Heart left ventricle (tissue), 16 donors: ENCODE measurements at regions not wholly inside any gene's neighbourhood (a gene's known extent, or its start where the extent isn't known, plus 50 kb on each side); places are given as distances from the start of the nearest gene placed in this dataset.
"Not testable (repeated sequence)": the region's sequence is repeated elsewhere in the genome, so short reads cannot be mapped to it uniquely, and the experiment has no call there.

Experiments
- ATAC-seq, 4 donors: fragments of 200-7000 bp; cut with Tn5 transposase; one replicate each; pipeline ENCODE4 v1.9.1; 2020 to 2022; ENCODE audit warnings: moderate library complexity in 4 of 4, mild to moderate bottlenecking in 3 of 4, moderate number of reproducible peaks in 1 of 4
- DNase-seq, 5 donors: peaks; one replicate each; pipeline ENCODE4 v3.0.0-alpha.2; 2020
- H3K27ac ChIP-seq, 12 donors: fragments of 200-600 bp; sonication (generic) in 4 of 12; one replicate each; pipeline versions ENCODE4 v1.5.0 to v1.8.0; 2016 to 2022; ENCODE audit warnings: mild to moderate bottlenecking in 2 of 12
- H3K27me3 ChIP-seq, 9 donors: fragments of 200-600 bp; sonication (generic) in 2 of 9; one replicate each; pipeline versions ENCODE4 v1.5.1 to v1.8.0; 2016 to 2022; ENCODE audit warnings: mild to moderate bottlenecking in 3 of 9
- H3K36me3 ChIP-seq, 9 donors: fragments of 200-600 bp; sonication (generic) in 2 of 9; one replicate each; pipeline versions ENCODE4 v1.5.0 to v1.8.0; 2018 to 2022; ENCODE audit warnings: mild to moderate bottlenecking in 2 of 9
- H3K4me1 ChIP-seq, 12 donors: fragments of 200-600 bp; sonication (generic) in 4 of 12; one replicate each; pipeline versions ENCODE4 v1.5.0 to v1.8.0; 2016 to 2022; ENCODE audit warnings: mild to moderate bottlenecking in 3 of 12
- H3K4me3 ChIP-seq, 12 donors: fragments of 200-600 bp; sonication (generic) in 4 of 12; one replicate each; pipeline versions ENCODE4 v1.5.0 to v1.8.0; 2017 to 2022; ENCODE audit warnings: mild to moderate bottlenecking in 9 of 12, moderate library complexity in 4 of 12
- H3K9me3 ChIP-seq, 12 donors: fragments of 200-600 bp; sonication (generic) in 4 of 12; one replicate each; pipeline versions ENCODE4 v1.5.0 to v1.8.0; 2016 to 2022; ENCODE audit warnings: mild to moderate bottlenecking in 1 of 12
- WGBS, 4 donors: extraction: QIAGEN DNeasy Blood & Tissue Kit in 2 of 4; methylation state at CpG; one replicate each; pipeline versions ENCODE4 v1.1.5 to v1.1.7; 2013 to 2018; 5-methylcytosine and 5-hydroxymethylcytosine counted together
- intact Hi-C, 10 donors: fragments of 100-400 bp; cut with DNase I; formaldehyde crosslinking; loops; one replicate each; pipeline versions ENCODE4 v1.11.1 to v1.14.2; 2022
- donor health status: ischemic (EF 13 %, LVEDD 7.1; RV severe dilation, severe dysfunction).
- donor health status: healthy with polysubstance abuse.
- donor health status: DM: no; HTN: yes; CAD: no.
- donor health status: DM: no; HTN: no; CAD: no.
- donor health status: ischemic (EF 25% LVEDD 6.9; RV normal size, moderate dysfunction).
- donor health status: ischemic (EF 25% LVEDD 5.7; RV mildly dilated, moderate dysfunction).
- donor health status: healthy.
- donor health status: DM: yes; HTN: yes; CAD: no.
- donor health status: ischemic (EF 35%, LVEDD 5.7; RV mildly dilated, moderate dysfunction).
- donor health status: nonischemic (EF 11% LVEDD 7.7; RV severe dilation, severe dysfunction).
- donor health status: DM: yes; HTN: yes; CAD: no.
- donor health status: PGD.
- donor health status: ischemic (EF 29% LVEDD 5.4; RV normal size, mild dysfunction).
- donor health status: nonischemic (EF 23%, LVEDD 6.1; RV moderate dilation, normal function).

- H3K27ac ChIP-seq, intact Hi-C loops, ATAC-seq, H3K27me3 ChIP-seq, DNase-seq, H3K4me3 ChIP-seq, H3K36me3 ChIP-seq: not testable (repeated sequence)
- 94 to 96% (median 95%) methylated on average over 16 of the region's 16 CpGs for WGBS, 4 donors
- Histone ChIP-seq H3K9me3 (peaks cover 0 to 12% (median 0%) of the 10 kb centered on the region in 12 donors), H3K4me1 (peaks cover 0 to 15% (median 0%) of the 10 kb centered on the region in 12 donors)
These were observed 186.9 kb downstream of the NPIPB11 start for GRCh38 chr16:29219562-29219961.

GRCh38 chr16:29218649-29219048 is 187.9 kb downstream of the NPIPB11 start:
- Histone ChIP-seq H3K4me1 (peaks cover 0 to 15% (median 0%) of the 10 kb centered on the region in 12 donors), H3K9me3 (peaks cover 0 to 12% (median 0%) of the 10 kb centered on the region in 12 donors)
- ATAC-seq, H3K27me3 ChIP-seq, H3K36me3 ChIP-seq, H3K27ac ChIP-seq, H3K4me3 ChIP-seq, intact Hi-C loops: not testable (repeated sequence)
- WGBS, 4 donors: 93 to 97% (median 95%) methylated on average over 7 to 26 of the region's 26 CpGs
- peak in 1 of 5 donors; percentile 10 for DNase-seq

- intact Hi-C loops, H3K27me3 ChIP-seq, H3K4me3 ChIP-seq, H3K27ac ChIP-seq, H3K36me3 ChIP-seq, ATAC-seq: not testable (repeated sequence)
- Histone ChIP-seq H3K9me3 (peaks cover 0 to 12% (median 0%) of the 10 kb centered on the region in 12 donors), H3K4me1 (peaks cover 0 to 15% (median 0%) of the 10 kb centered on the region in 12 donors)
- WGBS, 4 donors: 92 to 95% (median 94%) methylated on average over 9 to 11 of the region's 16 CpGs; no CpG with 5 or more reads in 1 of the 4 donors
- peak in 1 of 5 donors; percentile 12 for DNase-seq
These were observed 188.3 kb downstream of the NPIPB11 start for GRCh38 chr16:29218171-29218570.

GRCh38 chr16:29217752-29218126 is 188.8 kb downstream of the NPIPB11 start:
- H3K36me3 ChIP-seq, H3K27me3 ChIP-seq, ATAC-seq, intact Hi-C loops, H3K4me3 ChIP-seq, H3K27ac ChIP-seq: not testable (repeated sequence)
- Histone ChIP-seq H3K4me1 (peaks cover 0 to 15% (median 0%) of the 10 kb centered on the region in 12 donors), H3K9me3 (peaks cover 0 to 12% (median 0%) of the 10 kb centered on the region in 12 donors)
- peak in 1 of 5 donors; percentile 7 for DNase-seq
- WGBS, 4 donors: 88 to 91% (median 91%) methylated on average over 13 to 16 of the region's 16 CpGs

GRCh38 chr16:29217104-29217751 is 189.3 kb downstream of the NPIPB11 start:
- WGBS, 4 donors: 90 to 92% (median 91%) methylated on average over 22 of the region's 22 CpGs
- H3K27ac ChIP-seq, H3K4me3 ChIP-seq, intact Hi-C loops, H3K36me3 ChIP-seq, H3K27me3 ChIP-seq, ATAC-seq: not testable (repeated sequence)
- peaks cover 0 to 12% (median 0%) of the 10 kb centered on the region in 12 donors for H3K9me3 ChIP-seq
- H3K4me1 ChIP-seq: peaks cover 0 to 15% (median 0%) of the 10 kb centered on the region in 12 donors
- peak in 1 of 5 donors; percentile 14 for DNase-seq

GRCh38 chr16:29213770-29214169 is 192.7 kb downstream of the NPIPB11 start:
- H3K4me3 ChIP-seq, H3K4me1 ChIP-seq, intact Hi-C loops, ATAC-seq, H3K27me3 ChIP-seq, H3K36me3 ChIP-seq, DNase-seq, H3K27ac ChIP-seq: not testable (repeated sequence)
- H3K9me3 ChIP-seq: peaks cover 0 to 12% (median 0%) of the 10 kb centered on the region in 12 donors
- 91 to 95% (median 93%) methylated on average over 3 of the region's 3 CpGs for WGBS, 4 donors

- H3K9me3 ChIP-seq: peaks cover 0 to 12% (median 0%) of the 10 kb centered on the region in 12 donors
- H3K4me1 ChIP-seq, H3K27ac ChIP-seq, ATAC-seq, H3K27me3 ChIP-seq, H3K4me3 ChIP-seq, H3K36me3 ChIP-seq, intact Hi-C loops: not testable (repeated sequence)
- peak in 1 of 5 donors; percentile 22 for DNase-seq
- WGBS, 4 donors: 80 to 96% (median 87%) methylated on average over 6 of the region's 6 CpGs
These were observed 193.3 kb downstream of the NPIPB11 start for GRCh38 chr16:29213251-29213650.

- peak in 2 of 5 donors; percentile 9 to 16 for DNase-seq
- not testable (repeated sequence) for H3K4me1 ChIP-seq
These were observed 194.2 kb downstream of the NPIPB11 start for GRCh38 chr16:29212084-29213027.

GRCh38 chr16:29211456-29211855 is 195.1 kb downstream of the NPIPB11 start:
- H3K27me3 ChIP-seq, H3K4me1 ChIP-seq, H3K4me3 ChIP-seq, intact Hi-C loops, H3K36me3 ChIP-seq, ATAC-seq, H3K27ac ChIP-seq: not testable (repeated sequence)
- 90 to 94% (median 92%) methylated on average over 12 of the region's 12 CpGs for WGBS, 4 donors
- peaks cover 0 to 14% (median 0%) of the 10 kb centered on the region in 12 donors for H3K9me3 ChIP-seq
- DNase-seq: peak in 2 of 5 donors; percentile 4 to 24

More at GRCh38 chr16:29212084-29213027, 194.2 kb downstream of the NPIPB11 start:
- WGBS, 4 donors: 92 to 96% (median 94%) methylated on average over 21 of the region's 21 CpGs
- H3K36me3 ChIP-seq, ATAC-seq, H3K27ac ChIP-seq, H3K4me3 ChIP-seq, H3K27me3 ChIP-seq, intact Hi-C loops: not testable (repeated sequence)
- H3K9me3 ChIP-seq: peaks cover 0 to 12% (median 0%) of the 10 kb centered on the region in 12 donors

- intact Hi-C loops, H3K9me3 ChIP-seq, H3K36me3 ChIP-seq, H3K27me3 ChIP-seq, H3K27ac ChIP-seq, H3K4me3 ChIP-seq, H3K4me1 ChIP-seq: not testable (repeated sequence)
- DNase-seq (peak in 1 of 5 donors; percentile 19), ATAC-seq (peak; percentile 37 to 85 (median 64))
- 86 to 90% (median 87%) methylated on average over 21 of the region's 25 CpGs for WGBS, 4 donors
These were observed 196.0 kb downstream of the NPIPB11 start for GRCh38 chr16:29210299-29211150.
